ENCODE measurements at regions not wholly inside any gene's neighbourhood (a gene's known extent, or its start where the extent isn't known, plus 50 kb on each side); places are given as distances from the start of the nearest gene placed in this dataset.

DNA sequence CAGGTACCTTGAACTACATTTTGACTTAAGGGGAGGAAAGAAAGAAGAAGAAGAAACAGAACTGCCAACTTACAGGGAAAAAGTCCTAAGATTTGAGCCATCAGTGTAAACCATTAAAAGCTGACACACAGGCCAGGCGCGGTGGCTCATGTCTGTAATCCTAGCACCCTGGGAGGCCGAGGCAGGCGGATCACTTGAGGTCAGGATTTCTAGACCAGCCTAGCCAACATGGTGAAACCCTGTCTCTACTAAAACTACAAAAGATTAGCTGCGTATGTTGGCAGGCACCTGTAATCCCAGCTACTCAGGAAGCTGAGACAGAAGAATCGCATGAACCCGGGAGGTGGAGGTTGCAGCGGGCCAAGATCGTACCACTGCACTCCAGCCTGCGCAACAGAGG is 389.7 kb upstream of the FAM241A start:
- H3K79me2 ChIP-seq (ENCODE audit: control insufficient read depth, insufficient read depth, low read length) = no peaks in the 10 kb centered on the region
- H3K27me3 ChIP-seq (ENCODE audit: control insufficient read depth in 2 of 2, insufficient read depth in 2 of 2, low read length in 2 of 2) = no peaks in the 10 kb centered on the region
- TF ChIP-seq DDX20 (tag; IDR thresholded peaks at IDR 0.05; ENCODE audit: low read depth) = no peak
- TF ChIP-seq, protein P1, sequence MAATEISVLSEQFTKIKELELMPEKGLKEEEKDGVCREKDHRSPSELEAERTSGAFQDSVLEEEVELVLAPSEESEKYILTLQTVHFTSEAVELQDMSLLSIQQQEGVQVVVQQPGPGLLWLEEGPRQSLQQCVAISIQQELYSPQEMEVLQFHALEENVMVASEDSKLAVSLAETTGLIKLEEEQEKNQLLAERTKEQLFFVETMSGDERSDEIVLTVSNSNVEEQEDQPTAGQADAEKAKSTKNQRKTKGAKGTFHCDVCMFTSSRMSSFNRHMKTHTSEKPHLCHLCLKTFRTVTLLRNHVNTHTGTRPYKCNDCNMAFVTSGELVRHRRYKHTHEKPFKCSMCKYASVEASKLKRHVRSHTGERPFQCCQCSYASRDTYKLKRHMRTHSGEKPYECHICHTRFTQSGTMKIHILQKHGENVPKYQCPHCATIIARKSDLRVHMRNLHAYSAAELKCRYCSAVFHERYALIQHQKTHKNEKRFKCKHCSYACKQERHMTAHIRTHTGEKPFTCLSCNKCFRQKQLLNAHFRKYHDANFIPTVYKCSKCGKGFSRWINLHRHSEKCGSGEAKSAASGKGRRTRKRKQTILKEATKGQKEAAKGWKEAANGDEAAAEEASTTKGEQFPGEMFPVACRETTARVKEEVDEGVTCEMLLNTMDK (IDR thresholded peaks at IDR 0.05; ENCODE audit: borderline replicate concordance, insufficient read depth, low read depth, low read length, poor library complexity, severe bottlenecking) = no peak
- TF ChIP-seq ARID2 (IDR thresholded peaks at IDR 0.05) = no peak
- TF ChIP-seq, protein P2, sequence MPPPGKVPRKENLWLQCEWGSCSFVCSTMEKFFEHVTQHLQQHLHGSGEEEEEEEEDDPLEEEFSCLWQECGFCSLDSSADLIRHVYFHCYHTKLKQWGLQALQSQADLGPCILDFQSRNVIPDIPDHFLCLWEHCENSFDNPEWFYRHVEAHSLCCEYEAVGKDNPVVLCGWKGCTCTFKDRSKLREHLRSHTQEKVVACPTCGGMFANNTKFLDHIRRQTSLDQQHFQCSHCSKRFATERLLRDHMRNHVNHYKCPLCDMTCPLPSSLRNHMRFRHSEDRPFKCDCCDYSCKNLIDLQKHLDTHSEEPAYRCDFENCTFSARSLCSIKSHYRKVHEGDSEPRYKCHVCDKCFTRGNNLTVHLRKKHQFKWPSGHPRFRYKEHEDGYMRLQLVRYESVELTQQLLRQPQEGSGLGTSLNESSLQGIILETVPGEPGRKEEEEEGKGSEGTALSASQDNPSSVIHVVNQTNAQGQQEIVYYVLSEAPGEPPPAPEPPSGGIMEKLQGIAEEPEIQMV (tag; conservative IDR thresholded peaks at IDR 0.05; ENCODE audit: low read depth) = no peak
- TF ChIP-seq FOXK2 (conservative IDR thresholded peaks at IDR 0.05 in 1 of 2, IDR thresholded peaks at IDR 0.05 in 1 of 2; ENCODE audit: low read depth in 2 of 2) = no peak
- no peak for TF ChIP-seq ARHGAP35 (IDR thresholded peaks at IDR 0.05; ENCODE audit: partially characterized antibody)
- TF ChIP-seq ARID1B (IDR thresholded peaks at IDR 0.05) = no peak
- TF ChIP-seq, protein P3, sequence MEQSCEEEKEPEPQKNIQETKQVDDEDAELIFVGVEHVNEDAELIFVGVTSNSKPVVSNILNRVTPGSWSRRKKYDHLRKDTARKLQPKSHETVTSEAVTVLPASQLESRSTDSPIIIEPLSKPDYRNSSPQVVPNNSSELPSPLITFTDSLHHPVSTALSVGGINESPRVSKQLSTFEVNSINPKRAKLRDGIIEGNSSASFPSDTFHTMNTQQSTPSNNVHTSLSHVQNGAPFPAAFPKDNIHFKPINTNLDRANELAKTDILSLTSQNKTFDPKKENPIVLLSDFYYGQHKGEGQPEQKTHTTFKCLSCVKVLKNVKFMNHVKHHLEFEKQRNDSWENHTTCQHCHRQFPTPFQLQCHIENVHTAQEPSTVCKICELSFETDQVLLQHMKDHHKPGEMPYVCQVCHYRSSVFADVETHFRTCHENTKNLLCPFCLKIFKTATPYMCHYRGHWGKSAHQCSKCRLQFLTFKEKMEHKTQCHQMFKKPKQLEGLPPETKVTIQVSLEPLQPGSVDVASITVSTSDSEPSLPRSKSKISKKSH (CRISPR knock-in tag; IDR thresholded peaks at IDR 0.05) = no peak
- TF ChIP-seq, protein P4, sequence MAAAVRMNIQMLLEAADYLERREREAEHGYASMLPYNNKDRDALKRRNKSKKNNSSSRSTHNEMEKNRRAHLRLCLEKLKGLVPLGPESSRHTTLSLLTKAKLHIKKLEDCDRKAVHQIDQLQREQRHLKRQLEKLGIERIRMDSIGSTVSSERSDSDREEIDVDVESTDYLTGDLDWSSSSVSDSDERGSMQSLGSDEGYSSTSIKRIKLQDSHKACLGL (CRISPR knock-in tag; IDR thresholded peaks at IDR 0.05; ENCODE audit: borderline replicate concordance, poor library complexity, severe bottlenecking) = no peak
- ChIA-PET CTCF (ENCODE audit: low intra/inter-chr PET ratio) (no interaction called here), POLR2A (no interaction called here)
- WGBS (ENCODE audit: insufficient coverage, low coverage, missing lambda C conversion rate) = 4% methylated on average over 10 of the region's 10 CpGs
- in situ Hi-C loops (cut with MboI) = no loop called here
- no TSS peak for BruUV-seq (replicated peaks)
- H3K27ac ChIP-seq (ENCODE audit: extremely low read depth, low read depth, low read length) = no peak overlapping the region
- intact Hi-C loops (cut with micrococcal nuclease) = no loop called here
- H3K9me1 ChIP-seq (ENCODE audit: control insufficient read depth, insufficient read depth, low read length) = no peaks in the 10 kb centered on the region
- ATAC-seq (no peak), DNase-seq (ENCODE audit: extremely low read depth in 1 of 4, low spot score in 3 of 4) (no peak), FAIRE-seq (no peak)
- H3K4me3 ChIP-seq = no peak overlapping the region
- no peak overlapping the region for H2AFZ ChIP-seq (ENCODE audit: low read depth, low read length)
- no peak overlapping the region for H3K4me2 ChIP-seq (ENCODE audit: insufficient read depth, low read length)
- H3K4me1 ChIP-seq (replicated peaks in 1 of 2; ENCODE audit: control insufficient read depth in 2 of 2, insufficient read depth in 2 of 2, low read length in 2 of 2) = no peaks in the 10 kb centered on the region
- H3K9me3 ChIP-seq (replicated peaks; ENCODE audit: control insufficient read depth, insufficient read depth, low read depth, low read length) = no peaks in the 10 kb centered on the region
- H4K20me1 ChIP-seq (replicated peaks; ENCODE audit: control insufficient read depth, insufficient read depth, low read length) = no peaks in the 10 kb centered on the region
- H3K36me3 ChIP-seq (ENCODE audit: control insufficient read depth, insufficient read depth, low read length) = no peaks in the 10 kb centered on the region
- no peak overlapping the region for H3K9ac ChIP-seq (ENCODE audit: insufficient read depth in 1 of 2, low read depth in 2 of 2, low read length in 2 of 2)
